Kasumi-1 (cell line): ENCODE measurements at regions not wholly inside any gene's neighbourhood (a gene's known extent, or its start where the extent isn't known, plus 50 kb on each side); places are given as distances from the start of the nearest gene placed in this dataset.

Source experiments
- DNase-seq, 2 experiments: peaks; one replicate each; lab custom pipeline; 2025; lab: John Stamatoyannopoulos, UW

GRCh38 chr1:209457401-209458125, 126.0 kb upstream of the CAMK1G start:
- no peak for DNase-seq

GRCh38 chr1:209458921-209459320, 124.6 kb upstream of the CAMK1G start:
- DNase-seq = no peak

- no peak for DNase-seq
These were observed 122.3 kb upstream of the CAMK1G start for GRCh38 chr1:209461168-209461567.

GRCh38 chr1:209462433-209462832, 121.1 kb upstream of the CAMK1G start:
- no peak for DNase-seq

GRCh38 chr1:209463441-209463840, 120.1 kb upstream of the CAMK1G start:
- no peak for DNase-seq

- no peak for DNase-seq
These were observed 110.5 kb upstream of the CAMK1G start for GRCh38 chr1:209473025-209473424.

- DNase-seq = no peak
These were observed 103.2 kb upstream of the CAMK1G start for GRCh38 chr1:209480345-209480744.

- no peak for DNase-seq
These were observed 99.8 kb upstream of the CAMK1G start for GRCh38 chr1:209483691-209484090.

- no peak for DNase-seq
These were observed 99.1 kb upstream of the CAMK1G start for GRCh38 chr1:209484429-209484828.

GRCh38 chr1:209485167-209485566, 98.3 kb upstream of the CAMK1G start:
- DNase-seq = no peak

GRCh38 chr1:209485751-209486150, 97.8 kb upstream of the CAMK1G start:
- no peak for DNase-seq

- DNase-seq = no peak
These were observed 96.5 kb upstream of the CAMK1G start for GRCh38 chr1:209486861-209487593.

- DNase-seq = no peak
These were observed 93.5 kb upstream of the CAMK1G start for GRCh38 chr1:209490013-209490412.

- DNase-seq = no peak
These were observed 92.5 kb upstream of the CAMK1G start for GRCh38 chr1:209491031-209491430.

GRCh38 chr1:209491496-209491895, 92.0 kb upstream of the CAMK1G start:
- no peak for DNase-seq

GRCh38 chr1:209491897-209492296, 91.6 kb upstream of the CAMK1G start:
- DNase-seq = no peak

GRCh38 chr1:209493559-209493958, 90.0 kb upstream of the CAMK1G start:
- no peak for DNase-seq

GRCh38 chr1:209497729-209498128, 85.8 kb upstream of the CAMK1G start:
- no peak for DNase-seq

- DNase-seq = no peak
These were observed 82.5 kb upstream of the CAMK1G start for GRCh38 chr1:209500993-209501392.

GRCh38 chr1:209503196-209503595, 80.3 kb upstream of the CAMK1G start:
- DNase-seq = no peak

GRCh38 chr1:209504571-209504970, 78.9 kb upstream of the CAMK1G start:
- DNase-seq = no peak

- no peak for DNase-seq
These were observed 78.5 kb upstream of the CAMK1G start for GRCh38 chr1:209505044-209505443.

- DNase-seq = no peak
These were observed 77.4 kb upstream of the CAMK1G start for GRCh38 chr1:209506101-209506500.

- DNase-seq = no peak
These were observed 74.5 kb upstream of the CAMK1G start for GRCh38 chr1:209509039-209509438.
